ENCODE measurements at regions not wholly inside any gene's neighbourhood (a gene's known extent, or its start where the extent isn't known, plus 50 kb on each side); places are given as distances from the start of the nearest gene placed in this dataset.

DNA sequence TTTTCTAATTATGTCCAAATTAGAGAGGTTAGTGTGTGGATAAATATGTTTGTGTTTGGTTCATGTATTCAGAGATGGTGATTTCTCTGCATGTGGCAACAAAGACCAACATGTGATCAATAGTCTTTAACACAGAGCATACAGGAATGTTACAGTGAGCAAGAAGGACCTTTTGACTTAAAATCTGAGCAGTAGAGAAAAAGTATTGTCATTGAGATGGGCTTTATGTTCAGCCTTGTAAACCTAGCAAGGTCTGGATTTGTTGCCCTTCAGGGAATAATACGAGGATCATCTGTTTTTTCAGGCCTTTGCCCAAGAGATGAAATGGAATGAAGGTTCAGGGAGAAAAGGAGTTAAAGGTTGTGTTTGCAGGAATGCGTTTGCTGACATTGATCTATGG, 161.8 kb upstream of the NECTIN3 start:
- peak; percentile 58 for ATAC-seq
- no peak for DNase-seq (ENCODE audit: low spot score)
- no peak overlapping the region for H3K4me3 Mint-ChIP-seq
- peaks cover 10% of the 10 kb centered on the region for H3K9me3 Mint-ChIP-seq
- ChIA-PET CTCF (no interaction called here), POLR2A (no interaction called here)
- H3K27me3 Mint-ChIP-seq (ENCODE audit: low read depth): no peaks in the 10 kb centered on the region
- H3K27ac Mint-ChIP-seq: peak overlapping the region; percentile 48; the same call in 1 of the 2 replicates
- H3K36me3 Mint-ChIP-seq: peaks cover 12% of the 10 kb centered on the region
- TF ChIP-seq NFYB (CRISPR knock-in tag; conservative IDR thresholded peaks at IDR 0.05; ENCODE audit: low read depth) (no peak), ZNF423 (CRISPR knock-in tag; IDR thresholded peaks at IDR 0.05) (no peak), ZNF121 (CRISPR knock-in tag; IDR thresholded peaks at IDR 0.05) (no peak), ERG (CRISPR knock-in tag; IDR thresholded peaks at IDR 0.05) (no peak), ZNF138 (CRISPR knock-in tag; conservative IDR thresholded peaks at IDR 0.05) (no peak), GRHL2 (CRISPR knock-in tag; IDR thresholded peaks at IDR 0.05; ENCODE audit: insufficient replicate concordance, severe bottlenecking) (no peak), TEAD1 (CRISPR knock-in tag; IDR thresholded peaks at IDR 0.05) (no peak), CREM (CRISPR knock-in tag; IDR thresholded peaks at IDR 0.05) (no peak), ZMAT4 (CRISPR knock-in tag; IDR thresholded peaks at IDR 0.05) (no peak), KAT7 (CRISPR knock-in tag; IDR thresholded peaks at IDR 0.05; ENCODE audit: borderline replicate concordance) (no peak)
- TF ChIP-seq, protein P1, sequence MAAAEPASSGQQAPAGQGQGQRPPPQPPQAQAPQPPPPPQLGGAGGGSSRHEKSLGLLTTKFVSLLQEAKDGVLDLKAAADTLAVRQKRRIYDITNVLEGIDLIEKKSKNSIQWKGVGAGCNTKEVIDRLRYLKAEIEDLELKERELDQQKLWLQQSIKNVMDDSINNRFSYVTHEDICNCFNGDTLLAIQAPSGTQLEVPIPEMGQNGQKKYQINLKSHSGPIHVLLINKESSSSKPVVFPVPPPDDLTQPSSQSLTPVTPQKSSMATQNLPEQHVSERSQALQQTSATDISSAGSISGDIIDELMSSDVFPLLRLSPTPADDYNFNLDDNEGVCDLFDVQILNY (CRISPR knock-in tag; IDR thresholded peaks at IDR 0.05): no peak
- TF ChIP-seq, protein P2, sequence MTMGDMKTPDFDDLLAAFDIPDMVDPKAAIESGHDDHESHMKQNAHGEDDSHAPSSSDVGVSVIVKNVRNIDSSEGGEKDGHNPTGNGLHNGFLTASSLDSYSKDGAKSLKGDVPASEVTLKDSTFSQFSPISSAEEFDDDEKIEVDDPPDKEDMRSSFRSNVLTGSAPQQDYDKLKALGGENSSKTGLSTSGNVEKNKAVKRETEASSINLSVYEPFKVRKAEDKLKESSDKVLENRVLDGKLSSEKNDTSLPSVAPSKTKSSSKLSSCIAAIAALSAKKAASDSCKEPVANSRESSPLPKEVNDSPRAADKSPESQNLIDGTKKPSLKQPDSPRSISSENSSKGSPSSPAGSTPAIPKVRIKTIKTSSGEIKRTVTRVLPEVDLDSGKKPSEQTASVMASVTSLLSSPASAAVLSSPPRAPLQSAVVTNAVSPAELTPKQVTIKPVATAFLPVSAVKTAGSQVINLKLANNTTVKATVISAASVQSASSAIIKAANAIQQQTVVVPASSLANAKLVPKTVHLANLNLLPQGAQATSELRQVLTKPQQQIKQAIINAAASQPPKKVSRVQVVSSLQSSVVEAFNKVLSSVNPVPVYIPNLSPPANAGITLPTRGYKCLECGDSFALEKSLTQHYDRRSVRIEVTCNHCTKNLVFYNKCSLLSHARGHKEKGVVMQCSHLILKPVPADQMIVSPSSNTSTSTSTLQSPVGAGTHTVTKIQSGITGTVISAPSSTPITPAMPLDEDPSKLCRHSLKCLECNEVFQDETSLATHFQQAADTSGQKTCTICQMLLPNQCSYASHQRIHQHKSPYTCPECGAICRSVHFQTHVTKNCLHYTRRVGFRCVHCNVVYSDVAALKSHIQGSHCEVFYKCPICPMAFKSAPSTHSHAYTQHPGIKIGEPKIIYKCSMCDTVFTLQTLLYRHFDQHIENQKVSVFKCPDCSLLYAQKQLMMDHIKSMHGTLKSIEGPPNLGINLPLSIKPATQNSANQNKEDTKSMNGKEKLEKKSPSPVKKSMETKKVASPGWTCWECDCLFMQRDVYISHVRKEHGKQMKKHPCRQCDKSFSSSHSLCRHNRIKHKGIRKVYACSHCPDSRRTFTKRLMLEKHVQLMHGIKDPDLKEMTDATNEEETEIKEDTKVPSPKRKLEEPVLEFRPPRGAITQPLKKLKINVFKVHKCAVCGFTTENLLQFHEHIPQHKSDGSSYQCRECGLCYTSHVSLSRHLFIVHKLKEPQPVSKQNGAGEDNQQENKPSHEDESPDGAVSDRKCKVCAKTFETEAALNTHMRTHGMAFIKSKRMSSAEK (CRISPR knock-in tag; IDR thresholded peaks at IDR 0.05; ENCODE audit: borderline replicate concordance): no peak
- TF ChIP-seq, protein P3, sequence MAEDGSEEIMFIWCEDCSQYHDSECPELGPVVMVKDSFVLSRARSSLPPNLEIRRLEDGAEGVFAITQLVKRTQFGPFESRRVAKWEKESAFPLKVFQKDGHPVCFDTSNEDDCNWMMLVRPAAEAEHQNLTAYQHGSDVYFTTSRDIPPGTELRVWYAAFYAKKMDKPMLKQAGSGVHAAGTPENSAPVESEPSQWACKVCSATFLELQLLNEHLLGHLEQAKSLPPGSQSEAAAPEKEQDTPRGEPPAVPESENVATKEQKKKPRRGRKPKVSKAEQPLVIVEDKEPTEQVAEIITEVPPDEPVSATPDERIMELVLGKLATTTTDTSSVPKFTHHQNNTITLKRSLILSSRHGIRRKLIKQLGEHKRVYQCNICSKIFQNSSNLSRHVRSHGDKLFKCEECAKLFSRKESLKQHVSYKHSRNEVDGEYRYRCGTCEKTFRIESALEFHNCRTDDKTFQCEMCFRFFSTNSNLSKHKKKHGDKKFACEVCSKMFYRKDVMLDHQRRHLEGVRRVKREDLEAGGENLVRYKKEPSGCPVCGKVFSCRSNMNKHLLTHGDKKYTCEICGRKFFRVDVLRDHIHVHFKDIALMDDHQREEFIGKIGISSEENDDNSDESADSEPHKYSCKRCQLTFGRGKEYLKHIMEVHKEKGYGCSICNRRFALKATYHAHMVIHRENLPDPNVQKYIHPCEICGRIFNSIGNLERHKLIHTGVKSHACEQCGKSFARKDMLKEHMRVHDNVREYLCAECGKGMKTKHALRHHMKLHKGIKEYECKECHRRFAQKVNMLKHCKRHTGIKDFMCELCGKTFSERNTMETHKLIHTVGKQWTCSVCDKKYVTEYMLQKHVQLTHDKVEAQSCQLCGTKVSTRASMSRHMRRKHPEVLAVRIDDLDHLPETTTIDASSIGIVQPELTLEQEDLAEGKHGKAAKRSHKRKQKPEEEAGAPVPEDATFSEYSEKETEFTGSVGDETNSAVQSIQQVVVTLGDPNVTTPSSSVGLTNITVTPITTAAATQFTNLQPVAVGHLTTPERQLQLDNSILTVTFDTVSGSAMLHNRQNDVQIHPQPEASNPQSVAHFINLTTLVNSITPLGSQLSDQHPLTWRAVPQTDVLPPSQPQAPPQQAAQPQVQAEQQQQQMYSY (CRISPR knock-in tag; IDR thresholded peaks at IDR 0.05): no peak
- TF ChIP-seq, protein P4, sequence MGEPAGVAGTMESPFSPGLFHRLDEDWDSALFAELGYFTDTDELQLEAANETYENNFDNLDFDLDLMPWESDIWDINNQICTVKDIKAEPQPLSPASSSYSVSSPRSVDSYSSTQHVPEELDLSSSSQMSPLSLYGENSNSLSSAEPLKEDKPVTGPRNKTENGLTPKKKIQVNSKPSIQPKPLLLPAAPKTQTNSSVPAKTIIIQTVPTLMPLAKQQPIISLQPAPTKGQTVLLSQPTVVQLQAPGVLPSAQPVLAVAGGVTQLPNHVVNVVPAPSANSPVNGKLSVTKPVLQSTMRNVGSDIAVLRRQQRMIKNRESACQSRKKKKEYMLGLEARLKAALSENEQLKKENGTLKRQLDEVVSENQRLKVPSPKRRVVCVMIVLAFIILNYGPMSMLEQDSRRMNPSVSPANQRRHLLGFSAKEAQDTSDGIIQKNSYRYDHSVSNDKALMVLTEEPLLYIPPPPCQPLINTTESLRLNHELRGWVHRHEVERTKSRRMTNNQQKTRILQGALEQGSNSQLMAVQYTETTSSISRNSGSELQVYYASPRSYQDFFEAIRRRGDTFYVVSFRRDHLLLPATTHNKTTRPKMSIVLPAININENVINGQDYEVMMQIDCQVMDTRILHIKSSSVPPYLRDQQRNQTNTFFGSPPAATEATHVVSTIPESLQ (CRISPR knock-in tag; IDR thresholded peaks at IDR 0.05): no peak
- TF ChIP-seq, protein P5, sequence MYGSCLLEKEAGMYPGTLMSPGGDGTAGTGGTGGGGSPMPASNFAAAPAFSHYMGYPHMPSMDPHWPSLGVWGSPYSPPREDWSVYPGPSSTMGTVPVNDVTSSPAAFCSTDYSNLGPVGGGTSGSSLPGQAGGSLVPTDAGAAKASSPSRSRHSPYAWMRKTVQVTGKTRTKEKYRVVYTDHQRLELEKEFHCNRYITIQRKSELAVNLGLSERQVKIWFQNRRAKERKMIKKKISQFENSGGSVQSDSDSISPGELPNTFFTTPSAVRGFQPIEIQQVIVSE (CRISPR knock-in tag; IDR thresholded peaks at IDR 0.05; ENCODE audit: borderline replicate concordance): no peak
- TF ChIP-seq, protein P6, sequence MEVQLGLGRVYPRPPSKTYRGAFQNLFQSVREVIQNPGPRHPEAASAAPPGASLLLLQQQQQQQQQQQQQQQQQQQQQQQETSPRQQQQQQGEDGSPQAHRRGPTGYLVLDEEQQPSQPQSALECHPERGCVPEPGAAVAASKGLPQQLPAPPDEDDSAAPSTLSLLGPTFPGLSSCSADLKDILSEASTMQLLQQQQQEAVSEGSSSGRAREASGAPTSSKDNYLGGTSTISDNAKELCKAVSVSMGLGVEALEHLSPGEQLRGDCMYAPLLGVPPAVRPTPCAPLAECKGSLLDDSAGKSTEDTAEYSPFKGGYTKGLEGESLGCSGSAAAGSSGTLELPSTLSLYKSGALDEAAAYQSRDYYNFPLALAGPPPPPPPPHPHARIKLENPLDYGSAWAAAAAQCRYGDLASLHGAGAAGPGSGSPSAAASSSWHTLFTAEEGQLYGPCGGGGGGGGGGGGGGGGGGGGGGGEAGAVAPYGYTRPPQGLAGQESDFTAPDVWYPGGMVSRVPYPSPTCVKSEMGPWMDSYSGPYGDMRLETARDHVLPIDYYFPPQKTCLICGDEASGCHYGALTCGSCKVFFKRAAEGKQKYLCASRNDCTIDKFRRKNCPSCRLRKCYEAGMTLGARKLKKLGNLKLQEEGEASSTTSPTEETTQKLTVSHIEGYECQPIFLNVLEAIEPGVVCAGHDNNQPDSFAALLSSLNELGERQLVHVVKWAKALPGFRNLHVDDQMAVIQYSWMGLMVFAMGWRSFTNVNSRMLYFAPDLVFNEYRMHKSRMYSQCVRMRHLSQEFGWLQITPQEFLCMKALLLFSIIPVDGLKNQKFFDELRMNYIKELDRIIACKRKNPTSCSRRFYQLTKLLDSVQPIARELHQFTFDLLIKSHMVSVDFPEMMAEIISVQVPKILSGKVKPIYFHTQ (CRISPR knock-in tag; IDR thresholded peaks at IDR 0.05): no peak
- H3K4me1 Mint-ChIP-seq: peaks cover 27% of the 10 kb centered on the region

Data from WTC11 (cell line).